LoVo (cell line): ENCODE measurements at regions not wholly inside any gene's neighbourhood (a gene's known extent, or its start where the extent isn't known, plus 50 kb on each side); places are given as distances from the start of the nearest gene placed in this dataset.

ENCODE experiments used
- DNase-seq: peaks from one replicate; pipeline ENCODE4 v3.0.0-alpha.2; 2016; ENCODE audit warnings: low spot score

GRCh38 chr10:78717200-78717599, 351.6 kb upstream of the ZMIZ1 start:
- no peak for DNase-seq

- no peak for DNase-seq
Measured at GRCh38 chr10:78718032-78718572, 350.7 kb upstream of the ZMIZ1 start.

DNA sequence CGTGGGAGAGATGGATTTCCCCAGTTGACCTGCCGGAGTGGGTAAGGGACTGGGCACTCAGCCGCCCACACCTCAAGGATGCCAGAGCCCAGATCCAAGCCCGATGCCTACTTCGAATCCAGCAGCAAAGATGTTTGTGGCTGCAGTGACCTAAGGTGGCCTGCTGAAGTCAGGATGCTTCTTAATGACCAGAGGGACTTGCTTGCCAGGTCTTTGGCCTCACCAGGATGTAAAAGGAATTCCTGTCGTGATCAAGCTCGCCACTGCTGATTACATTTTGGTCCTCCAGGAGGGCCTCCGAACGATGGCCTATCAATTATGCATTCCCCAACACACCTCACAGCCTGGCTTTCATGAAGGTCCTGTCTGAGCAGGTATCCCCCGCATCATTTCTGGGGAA, 349.5 kb upstream of the ZMIZ1 start:
- DNase-seq: no peak

GRCh38 chr10:78720091-78720490, 348.7 kb upstream of the ZMIZ1 start:
- DNase-seq: no peak

- DNase-seq: no peak
Measured at GRCh38 chr10:78721231-78721630, 347.5 kb upstream of the ZMIZ1 start.

DNA sequence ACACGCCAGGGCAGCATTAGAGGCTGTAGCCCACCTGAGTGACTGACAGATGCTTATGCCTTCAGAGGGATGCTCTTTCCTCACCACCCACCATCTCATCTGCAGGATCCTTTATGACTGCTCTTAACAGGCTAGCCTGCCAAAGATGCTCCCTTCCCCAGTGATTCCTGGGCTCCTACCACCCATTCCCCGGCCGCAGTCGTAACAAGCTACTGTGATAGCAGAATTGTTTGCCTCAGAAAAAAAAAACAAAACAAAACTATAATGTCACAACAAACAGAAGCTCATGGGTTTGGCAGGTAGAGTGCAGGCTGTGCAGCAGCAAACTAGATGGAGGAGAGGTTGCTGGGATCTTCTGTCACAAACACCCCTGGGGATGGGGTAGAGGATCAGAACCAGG, 343.9 kb upstream of the ZMIZ1 start:
- no peak for DNase-seq

DNA sequence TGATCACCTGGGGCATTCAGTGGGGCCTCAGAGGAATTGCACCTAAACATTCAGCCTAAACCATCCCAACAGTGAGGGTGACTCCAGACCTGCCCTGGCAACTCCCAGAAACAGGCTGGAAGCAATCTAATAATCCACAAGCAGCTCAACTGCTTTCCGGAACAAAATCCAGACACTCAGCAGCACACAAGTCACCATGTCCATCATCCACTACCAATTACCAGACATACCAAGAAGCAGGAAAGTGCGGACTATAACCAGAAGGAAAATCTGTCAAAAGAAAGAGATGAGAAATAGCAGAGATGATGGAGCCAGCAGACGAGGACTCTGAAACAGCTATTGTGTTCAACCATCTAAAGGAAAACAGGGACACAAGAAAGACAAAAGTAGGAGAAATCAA, 342.6 kb upstream of the ZMIZ1 start:
- no peak for DNase-seq

GRCh38 chr10:78727251-78727650, 341.5 kb upstream of the ZMIZ1 start:
- no peak for DNase-seq

DNA sequence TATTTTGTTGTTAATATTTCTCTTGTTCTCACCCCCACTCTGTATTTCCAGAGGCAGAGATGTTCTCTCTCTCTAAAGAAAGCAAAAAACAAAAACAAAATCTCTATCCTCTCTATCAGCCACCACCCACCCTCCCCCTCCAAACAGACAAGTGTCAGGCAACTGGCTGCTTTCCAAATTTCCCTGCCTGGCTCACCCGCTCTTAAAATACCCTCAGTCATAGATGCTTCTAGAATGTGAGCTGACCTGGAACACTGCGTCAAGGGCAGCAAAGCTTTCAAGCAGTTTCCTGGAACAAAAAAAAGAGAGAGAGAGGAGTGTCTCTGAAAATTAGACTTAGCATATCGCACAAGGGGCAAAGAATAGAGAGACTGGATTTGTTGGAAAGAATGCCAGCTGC, 341.0 kb upstream of the ZMIZ1 start:
- DNase-seq: no peak

- no peak for DNase-seq
Measured at GRCh38 chr10:78728176-78728575, 340.6 kb upstream of the ZMIZ1 start.

DNA sequence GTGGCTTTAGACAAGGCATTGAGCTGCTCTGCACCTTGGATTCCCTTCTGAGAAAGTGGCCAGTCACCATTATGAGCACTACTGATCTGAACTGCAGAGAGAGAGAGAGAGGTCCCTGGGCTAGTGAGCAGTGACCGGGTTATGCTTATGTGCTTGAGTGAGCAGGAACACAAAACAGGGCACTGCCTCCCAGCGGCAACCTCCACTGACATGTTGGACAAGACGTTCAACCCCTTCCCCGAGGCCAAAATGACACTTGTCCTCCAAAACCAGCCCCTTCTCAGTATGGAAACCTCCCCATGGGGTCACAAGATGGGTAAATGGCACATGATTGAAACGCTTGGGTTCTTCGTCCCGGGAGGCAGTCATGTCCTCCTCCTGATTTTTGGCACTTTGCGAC, 339.4 kb upstream of the ZMIZ1 start:
- no peak for DNase-seq

GRCh38 chr10:78729800-78730199, 339.0 kb upstream of the ZMIZ1 start:
- DNase-seq: no peak

DNA sequence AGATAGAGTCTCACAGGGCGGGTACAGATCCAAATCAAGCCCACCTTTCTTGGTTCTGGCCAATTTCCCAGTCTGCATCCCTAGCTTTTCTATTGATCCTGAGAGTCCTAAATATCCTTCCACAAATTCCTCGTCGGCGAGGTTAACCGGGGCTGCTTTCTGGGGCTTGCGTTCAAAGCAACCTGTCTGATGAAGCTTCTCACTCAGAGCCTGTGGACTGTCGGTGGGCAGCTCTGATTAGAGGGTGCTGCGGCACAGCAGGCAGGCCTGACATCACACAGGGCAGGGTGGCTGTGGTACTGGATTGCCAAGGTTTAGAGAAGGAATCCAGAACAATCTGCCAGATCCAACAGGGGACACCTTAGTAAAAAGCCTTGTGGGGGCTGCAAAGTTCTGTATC, 338.0 kb upstream of the ZMIZ1 start:
- no peak for DNase-seq

DNA sequence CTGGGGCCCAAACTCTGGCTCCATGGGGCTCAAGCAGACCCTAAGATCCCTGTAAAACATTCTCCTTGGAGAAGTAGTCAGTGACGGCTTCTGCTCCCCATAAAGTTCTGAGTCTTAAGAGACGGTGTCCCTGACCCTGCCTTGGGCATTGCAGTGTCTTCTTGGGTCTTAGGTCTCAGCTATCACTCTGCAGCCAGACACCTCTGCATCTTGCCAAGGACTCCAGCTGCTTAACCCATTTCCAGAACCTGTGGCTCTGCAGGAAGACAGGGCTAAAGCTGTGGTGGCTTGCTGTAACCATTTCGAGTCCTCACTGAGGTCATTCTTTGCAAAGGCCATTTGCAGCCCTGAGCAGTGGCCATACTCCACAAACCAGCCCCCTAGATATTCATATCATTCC, 337.1 kb upstream of the ZMIZ1 start:
- DNase-seq: no peak

DNA sequence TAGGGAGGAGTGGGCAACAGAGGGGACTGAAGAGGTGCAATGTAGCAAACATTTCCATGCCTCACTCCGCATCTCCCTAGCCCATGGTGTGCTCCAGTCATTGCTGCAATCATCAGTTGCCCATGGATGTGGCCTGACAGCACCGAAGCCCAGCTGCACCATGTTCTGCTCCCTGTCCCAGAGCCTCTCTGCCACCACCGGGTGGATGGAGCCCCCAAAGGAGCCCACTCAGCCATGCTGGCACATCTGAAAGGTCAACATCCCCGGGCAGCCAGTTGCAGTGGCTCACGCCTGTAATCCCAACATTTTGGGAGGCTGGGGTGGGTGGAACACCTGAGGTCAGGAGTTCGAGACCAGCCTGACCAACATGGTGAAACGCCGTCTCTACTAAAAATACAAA, 336.4 kb upstream of the ZMIZ1 start:
- DNase-seq: no peak

DNA sequence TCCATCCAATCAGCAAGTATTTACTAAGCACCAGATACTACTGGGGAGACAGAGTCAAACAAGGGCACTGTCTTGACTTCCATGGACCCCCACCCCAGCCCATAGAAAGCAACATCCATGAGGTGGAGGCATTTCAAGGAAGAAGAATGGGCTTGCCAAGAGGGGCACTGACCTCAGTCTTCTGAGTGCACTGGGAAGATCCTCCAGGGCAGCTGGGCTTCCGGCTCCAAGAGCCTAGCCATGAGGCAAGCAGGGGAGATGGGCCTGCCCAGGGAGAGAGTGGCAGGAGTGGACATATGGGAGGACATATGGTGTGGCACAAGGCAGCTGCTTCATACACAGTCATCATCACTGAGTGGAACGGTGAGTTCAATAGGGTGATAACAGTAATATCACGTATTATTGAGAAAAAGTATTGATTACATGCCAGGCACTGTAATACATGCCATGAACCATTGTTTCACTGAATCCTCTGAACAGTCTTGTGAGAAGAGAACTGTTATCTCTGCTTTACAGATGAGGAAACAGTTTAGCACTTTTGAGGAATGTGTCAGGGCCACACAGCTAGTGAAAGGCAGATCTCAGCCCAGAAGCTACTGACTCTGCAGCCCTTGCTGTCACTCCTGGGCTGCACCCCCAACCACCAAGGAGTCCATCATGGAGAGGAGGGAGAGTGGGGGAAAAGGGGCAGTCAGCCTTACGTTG, 331.7 kb upstream of the ZMIZ1 start:
- no peak for DNase-seq

DNA sequence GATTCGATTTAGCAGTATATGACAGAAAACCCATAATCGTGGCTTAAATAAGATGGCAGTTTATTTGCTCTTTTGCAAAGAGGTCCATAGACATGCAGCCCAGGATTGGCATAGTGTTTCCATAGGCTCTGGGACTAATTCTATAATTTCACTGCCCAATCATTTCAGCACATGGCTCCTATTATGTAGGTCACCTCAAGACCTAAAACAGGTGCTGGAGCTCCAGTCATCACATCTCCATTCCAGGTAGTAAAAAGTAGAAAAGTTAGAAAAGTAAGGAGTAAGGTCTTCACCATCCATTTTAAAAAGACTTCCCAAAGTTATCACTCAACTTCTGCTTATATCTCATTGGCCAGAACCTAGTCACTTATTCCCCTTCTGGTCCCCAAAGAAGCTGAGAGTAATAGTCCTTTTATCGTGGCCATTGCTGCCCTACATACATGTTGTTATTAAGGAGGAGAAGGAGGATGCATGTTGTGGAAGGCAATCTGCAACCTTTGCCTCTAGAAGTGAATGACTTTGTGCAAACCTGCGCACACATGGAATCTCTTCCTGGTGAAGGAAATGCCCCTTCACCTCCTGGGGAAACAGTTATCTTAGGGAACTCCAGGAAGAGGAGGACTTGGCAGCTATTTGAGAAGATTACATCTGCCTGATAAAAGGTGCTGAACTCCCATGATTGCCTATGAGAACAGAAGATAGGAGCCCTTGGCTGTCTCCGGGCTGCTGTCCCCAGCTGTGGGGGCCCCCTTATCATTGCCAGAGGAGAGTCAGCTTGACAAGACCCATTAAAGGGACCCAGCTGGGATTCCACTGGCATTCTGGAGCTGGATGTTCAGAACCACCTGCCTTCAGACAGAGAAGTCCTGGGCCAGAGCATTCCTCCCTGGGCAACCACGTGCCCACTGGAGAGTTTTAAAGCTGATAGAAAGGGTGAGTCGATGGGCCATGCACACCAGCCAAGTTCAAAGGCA, 330.6 kb upstream of the ZMIZ1 start:
- no peak for DNase-seq

GRCh38 chr10:78738861-78739260, 329.9 kb upstream of the ZMIZ1 start:
- DNase-seq: no peak

DNA sequence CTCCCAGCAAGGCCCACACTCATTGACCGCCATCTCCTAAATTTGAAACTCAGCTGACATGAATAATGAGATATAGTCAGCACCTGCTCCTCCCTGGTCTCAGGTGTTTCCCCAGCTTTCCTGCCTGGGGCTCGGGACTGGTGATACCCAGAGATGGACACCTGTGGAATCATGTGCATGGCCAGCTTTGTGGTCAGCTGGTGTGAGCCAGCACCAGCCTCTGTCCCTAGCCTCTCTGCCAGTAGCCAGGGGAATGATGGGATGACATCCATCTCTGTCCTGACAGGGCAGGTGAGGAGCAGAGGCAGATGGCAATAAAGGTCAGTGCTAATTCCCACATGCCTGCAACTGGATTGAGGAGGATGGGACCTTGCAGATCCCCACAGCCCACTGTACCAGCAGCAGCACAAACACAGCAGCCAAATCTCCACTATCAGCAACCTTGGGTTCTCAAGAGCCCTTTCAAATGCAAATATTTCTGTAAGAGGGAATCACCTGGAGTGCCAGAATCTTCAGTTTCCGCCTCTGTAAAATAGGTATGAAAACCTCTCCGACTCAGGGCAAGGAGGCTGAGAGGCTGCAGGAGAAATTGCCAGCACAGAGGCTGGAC, 329.2 kb upstream of the ZMIZ1 start:
- no peak for DNase-seq

DNA sequence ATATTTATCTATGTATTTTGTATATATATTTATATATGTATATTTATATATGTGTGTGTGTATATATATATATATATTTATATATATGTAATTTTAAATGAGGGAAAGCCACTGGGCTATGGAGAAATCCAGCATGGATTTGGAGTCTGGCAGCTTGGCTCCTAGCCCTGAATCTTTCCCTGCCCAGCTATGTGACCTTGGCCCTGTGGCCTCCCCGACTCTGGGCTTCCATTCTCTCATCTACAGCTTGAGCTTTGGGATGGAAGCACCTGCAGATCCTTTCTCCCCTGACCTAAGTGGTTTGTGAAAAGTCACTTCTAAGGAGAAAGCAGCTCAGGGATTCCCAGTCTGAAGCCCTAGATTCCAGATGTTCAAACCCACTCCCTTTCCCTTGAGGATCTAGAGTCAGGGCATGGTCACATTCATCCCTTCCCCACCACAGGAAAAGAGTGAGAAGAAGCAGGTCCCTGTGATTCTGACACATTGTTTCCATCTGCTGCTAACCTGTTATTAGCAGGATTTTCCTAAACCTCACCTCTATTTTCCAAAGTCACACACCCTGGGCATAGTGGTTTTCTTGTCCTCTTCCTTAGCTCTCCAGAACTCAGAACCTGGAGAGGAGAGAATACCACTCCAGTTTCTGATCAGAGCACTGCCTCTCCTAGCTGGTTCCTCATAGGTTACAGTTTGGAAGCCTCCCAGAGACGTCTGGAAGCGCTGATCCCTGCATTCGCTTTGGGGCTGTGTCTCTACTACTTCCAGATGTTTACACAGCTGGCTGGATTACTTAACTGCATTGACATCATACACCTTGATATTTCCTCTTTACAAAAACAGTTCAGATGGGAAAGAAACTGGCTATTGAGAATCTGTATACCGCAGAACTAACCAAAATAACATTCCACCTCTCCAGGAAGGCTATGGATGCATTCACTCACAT, 327.5 kb upstream of the ZMIZ1 start:
- DNase-seq: no peak

- DNase-seq: no peak
Measured at GRCh38 chr10:78742406-78742729, 326.4 kb upstream of the ZMIZ1 start.
